ENCODE measurements at regions not wholly inside any gene's neighbourhood (a gene's known extent, or its start where the extent isn't known, plus 50 kb on each side); places are given as distances from the start of the nearest gene placed in this dataset.

GRCh38 chr15:93881310-93881709 is 350.1 kb upstream of the MCTP2 start:
- H3K4me3 ChIP-seq (replicated peaks in 1 of 2; ENCODE audit: low read depth in 1 of 2, low read length in 2 of 2): no peak overlapping the region
- intact Hi-C loops (cut with micrococcal nuclease): no loop called here
- no peaks in the 10 kb centered on the region for H3K4me1 ChIP-seq (ENCODE audit: control insufficient read depth in 1 of 2, insufficient read depth in 2 of 2, low read length in 2 of 2)
- ChIA-PET RAD21 (ENCODE audit: low non-redundant PET in 1 of 2, low total read pairs in 2 of 2, uncharacterized antibody in 2 of 2, unreplicated experiment in 2 of 2) (no interaction called here), CTCF (no interaction called here), POLR2A (no interaction called here)
- no peak for TF ChIP-seq YY1 (IDR thresholded peaks at IDR 0.05; ENCODE audit: extremely low read depth, insufficient replicate concordance, low read depth, low read length)
- no peak for TF ChIP-seq ZNF274 (IDR thresholded peaks at IDR 0.05; ENCODE audit: low read depth, low read length)
- no peak for TF ChIP-seq TCF7L2 (IDR thresholded peaks at IDR 0.05; ENCODE audit: borderline replicate concordance, extremely low read depth, insufficient read depth, insufficient read length)
- no peak for TF ChIP-seq EZH2phosphoT487 (IDR thresholded peaks at IDR 0.05; ENCODE audit: borderline replicate concordance)
- no peak for TF ChIP-seq POLR2AphosphoS5 (IDR thresholded peaks at IDR 0.05; ENCODE audit: low read depth, low read length)
- TF ChIP-seq REST (IDR thresholded peaks at IDR 0.05; ENCODE audit: low read depth): no peak
- TF ChIP-seq CTCF (IDR thresholded peaks at IDR 0.05 in 2 of 3, conservative IDR thresholded peaks at IDR 0.05 in 1 of 3; ENCODE audit: borderline replicate concordance in 1 of 3, insufficient read depth in 1 of 3, low read depth in 2 of 3, low read length in 2 of 3): no peak
- TF ChIP-seq ZFX (IDR thresholded peaks at IDR 0.05): no peak
- TF ChIP-seq FOSL1 (IDR thresholded peaks at IDR 0.05; ENCODE audit: low read depth): no peak
- no peak for TF ChIP-seq RAD21 (IDR thresholded peaks at IDR 0.05; ENCODE audit: low read depth)
- no peak for TF ChIP-seq MAX (IDR thresholded peaks at IDR 0.05)
- no peak for TF ChIP-seq EGR1 (IDR thresholded peaks at IDR 0.05; ENCODE audit: low read depth)
- TF ChIP-seq CEBPB (IDR thresholded peaks at IDR 0.05; ENCODE audit: low read depth): no peak
- TF ChIP-seq POLR2A (IDR thresholded peaks at IDR 0.05; ENCODE audit: borderline replicate concordance, extremely low read depth, insufficient read depth, insufficient read length): no peak
- no peak for TF ChIP-seq EZH2 (IDR thresholded peaks at IDR 0.05)
- TF ChIP-seq ELF1 (IDR thresholded peaks at IDR 0.05; ENCODE audit: borderline replicate concordance, low read depth): no peak
- no peak for TF ChIP-seq ZBTB33 (IDR thresholded peaks at IDR 0.05; ENCODE audit: extremely low read depth, insufficient replicate concordance, low read length)
- DNase-seq (ENCODE audit: low read depth, low spot score) (no peak), ATAC-seq (no peak)
- no peak overlapping the region for H3K27ac ChIP-seq (ENCODE audit: low read depth, low read length)
- H3K9ac ChIP-seq (ENCODE audit: low read length): no peak overlapping the region
- no peaks in the 10 kb centered on the region for H3K27me3 ChIP-seq (ENCODE audit: insufficient read depth, low read length)
- H3K9me2 ChIP-seq (ENCODE audit: insufficient read depth): no peaks in the 10 kb centered on the region
- no peaks in the 10 kb centered on the region for H3K36me3 ChIP-seq (ENCODE audit: control insufficient read depth in 1 of 2, insufficient read depth in 2 of 2, low read length in 2 of 2)
- H3K9me3 ChIP-seq (ENCODE audit: control insufficient read depth in 1 of 2, insufficient read depth in 1 of 2, low read depth in 1 of 2, low read length in 2 of 2): peaks cover 0 to 12% of the 10 kb centered on the region in 2 experiments; a peak in 2 of 4 replicates
- no TSS peak for BruUV-seq (replicated peaks)
- no peaks in the 10 kb centered on the region for H4K20me1 ChIP-seq (ENCODE audit: insufficient read depth)
- no peaks in the 10 kb centered on the region for H3K79me2 ChIP-seq (ENCODE audit: insufficient read depth, low read length)
- no peak overlapping the region for H3K4me2 ChIP-seq (ENCODE audit: low read length)
- H2AFZ ChIP-seq (ENCODE audit: low read depth, low read length, poor library complexity, severe bottlenecking): no peak overlapping the region
